GM12878 (cell line): ENCODE measurements at regions not wholly inside any gene's neighbourhood (a gene's known extent, or its start where the extent isn't known, plus 50 kb on each side); places are given as distances from the start of the nearest gene placed in this dataset.

Source experiments
- FOXM1 ChIP-seq: IDR thresholded peaks from 2 replicates; pipeline ENCODE4 v1.6.1; 2012; ENCODE audit warnings: low read depth, mild to moderate bottlenecking, inconsistent platforms, low read length, moderate library complexity
- LARP7 ChIP-seq: fragments of 450-650 bp; IDR thresholded peaks from 2 replicates; pipeline ENCODE4 v1.6.1; 2017; ENCODE audit warnings: mild to moderate bottlenecking
- SIN3A ChIP-seq: IDR thresholded peaks from 2 replicates; pipeline ENCODE4 v1.6.1; 2012; ENCODE audit warnings: low read depth, low read length, improper control_type of control experiment
- TF ChIP-seq, protein P1 (sequence below): fragments of 450-650 bp; formaldehyde crosslinking; IDR thresholded peaks from 2 replicates; pipeline ENCODE4 v1.4.0; 2020; ENCODE audit warnings: mild to moderate bottlenecking, moderate library complexity
- TF ChIP-seq, protein P2 (sequence below): IDR thresholded peaks from 2 replicates; pipeline ENCODE4 v1.6.1; 2012; ENCODE audit warnings: low read depth, low read length, improper control_type of control experiment
- TF ChIP-seq, protein P3 (sequence below): fragments of 450-650 bp; IDR thresholded peaks from 2 replicates; pipeline ENCODE4 v1.6.1; 2017; ENCODE audit warnings: mild to moderate bottlenecking, moderate library complexity
- TF ChIP-seq, protein P4 (sequence below): IDR thresholded peaks from 2 replicates; pipeline ENCODE4 v1.6.1; 2012; ENCODE audit warnings: mild to moderate bottlenecking, low read depth, low read length
- TF ChIP-seq, protein P5 (sequence below): fragments of 450-650 bp; formaldehyde crosslinking; IDR thresholded peaks from 2 replicates; pipeline ENCODE4 v1.4.0; 2022; ENCODE audit warnings: mild to moderate bottlenecking, moderate library complexity

- TF ChIP-seq, protein P1, sequence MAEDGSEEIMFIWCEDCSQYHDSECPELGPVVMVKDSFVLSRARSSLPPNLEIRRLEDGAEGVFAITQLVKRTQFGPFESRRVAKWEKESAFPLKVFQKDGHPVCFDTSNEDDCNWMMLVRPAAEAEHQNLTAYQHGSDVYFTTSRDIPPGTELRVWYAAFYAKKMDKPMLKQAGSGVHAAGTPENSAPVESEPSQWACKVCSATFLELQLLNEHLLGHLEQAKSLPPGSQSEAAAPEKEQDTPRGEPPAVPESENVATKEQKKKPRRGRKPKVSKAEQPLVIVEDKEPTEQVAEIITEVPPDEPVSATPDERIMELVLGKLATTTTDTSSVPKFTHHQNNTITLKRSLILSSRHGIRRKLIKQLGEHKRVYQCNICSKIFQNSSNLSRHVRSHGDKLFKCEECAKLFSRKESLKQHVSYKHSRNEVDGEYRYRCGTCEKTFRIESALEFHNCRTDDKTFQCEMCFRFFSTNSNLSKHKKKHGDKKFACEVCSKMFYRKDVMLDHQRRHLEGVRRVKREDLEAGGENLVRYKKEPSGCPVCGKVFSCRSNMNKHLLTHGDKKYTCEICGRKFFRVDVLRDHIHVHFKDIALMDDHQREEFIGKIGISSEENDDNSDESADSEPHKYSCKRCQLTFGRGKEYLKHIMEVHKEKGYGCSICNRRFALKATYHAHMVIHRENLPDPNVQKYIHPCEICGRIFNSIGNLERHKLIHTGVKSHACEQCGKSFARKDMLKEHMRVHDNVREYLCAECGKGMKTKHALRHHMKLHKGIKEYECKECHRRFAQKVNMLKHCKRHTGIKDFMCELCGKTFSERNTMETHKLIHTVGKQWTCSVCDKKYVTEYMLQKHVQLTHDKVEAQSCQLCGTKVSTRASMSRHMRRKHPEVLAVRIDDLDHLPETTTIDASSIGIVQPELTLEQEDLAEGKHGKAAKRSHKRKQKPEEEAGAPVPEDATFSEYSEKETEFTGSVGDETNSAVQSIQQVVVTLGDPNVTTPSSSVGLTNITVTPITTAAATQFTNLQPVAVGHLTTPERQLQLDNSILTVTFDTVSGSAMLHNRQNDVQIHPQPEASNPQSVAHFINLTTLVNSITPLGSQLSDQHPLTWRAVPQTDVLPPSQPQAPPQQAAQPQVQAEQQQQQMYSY = no peak
- TF ChIP-seq, protein P2, sequence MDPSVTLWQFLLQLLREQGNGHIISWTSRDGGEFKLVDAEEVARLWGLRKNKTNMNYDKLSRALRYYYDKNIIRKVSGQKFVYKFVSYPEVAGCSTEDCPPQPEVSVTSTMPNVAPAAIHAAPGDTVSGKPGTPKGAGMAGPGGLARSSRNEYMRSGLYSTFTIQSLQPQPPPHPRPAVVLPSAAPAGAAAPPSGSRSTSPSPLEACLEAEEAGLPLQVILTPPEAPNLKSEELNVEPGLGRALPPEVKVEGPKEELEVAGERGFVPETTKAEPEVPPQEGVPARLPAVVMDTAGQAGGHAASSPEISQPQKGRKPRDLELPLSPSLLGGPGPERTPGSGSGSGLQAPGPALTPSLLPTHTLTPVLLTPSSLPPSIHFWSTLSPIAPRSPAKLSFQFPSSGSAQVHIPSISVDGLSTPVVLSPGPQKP = no peak
- no peak for TF ChIP-seq SIN3A
- no peak for TF ChIP-seq LARP7
- TF ChIP-seq, protein P3, sequence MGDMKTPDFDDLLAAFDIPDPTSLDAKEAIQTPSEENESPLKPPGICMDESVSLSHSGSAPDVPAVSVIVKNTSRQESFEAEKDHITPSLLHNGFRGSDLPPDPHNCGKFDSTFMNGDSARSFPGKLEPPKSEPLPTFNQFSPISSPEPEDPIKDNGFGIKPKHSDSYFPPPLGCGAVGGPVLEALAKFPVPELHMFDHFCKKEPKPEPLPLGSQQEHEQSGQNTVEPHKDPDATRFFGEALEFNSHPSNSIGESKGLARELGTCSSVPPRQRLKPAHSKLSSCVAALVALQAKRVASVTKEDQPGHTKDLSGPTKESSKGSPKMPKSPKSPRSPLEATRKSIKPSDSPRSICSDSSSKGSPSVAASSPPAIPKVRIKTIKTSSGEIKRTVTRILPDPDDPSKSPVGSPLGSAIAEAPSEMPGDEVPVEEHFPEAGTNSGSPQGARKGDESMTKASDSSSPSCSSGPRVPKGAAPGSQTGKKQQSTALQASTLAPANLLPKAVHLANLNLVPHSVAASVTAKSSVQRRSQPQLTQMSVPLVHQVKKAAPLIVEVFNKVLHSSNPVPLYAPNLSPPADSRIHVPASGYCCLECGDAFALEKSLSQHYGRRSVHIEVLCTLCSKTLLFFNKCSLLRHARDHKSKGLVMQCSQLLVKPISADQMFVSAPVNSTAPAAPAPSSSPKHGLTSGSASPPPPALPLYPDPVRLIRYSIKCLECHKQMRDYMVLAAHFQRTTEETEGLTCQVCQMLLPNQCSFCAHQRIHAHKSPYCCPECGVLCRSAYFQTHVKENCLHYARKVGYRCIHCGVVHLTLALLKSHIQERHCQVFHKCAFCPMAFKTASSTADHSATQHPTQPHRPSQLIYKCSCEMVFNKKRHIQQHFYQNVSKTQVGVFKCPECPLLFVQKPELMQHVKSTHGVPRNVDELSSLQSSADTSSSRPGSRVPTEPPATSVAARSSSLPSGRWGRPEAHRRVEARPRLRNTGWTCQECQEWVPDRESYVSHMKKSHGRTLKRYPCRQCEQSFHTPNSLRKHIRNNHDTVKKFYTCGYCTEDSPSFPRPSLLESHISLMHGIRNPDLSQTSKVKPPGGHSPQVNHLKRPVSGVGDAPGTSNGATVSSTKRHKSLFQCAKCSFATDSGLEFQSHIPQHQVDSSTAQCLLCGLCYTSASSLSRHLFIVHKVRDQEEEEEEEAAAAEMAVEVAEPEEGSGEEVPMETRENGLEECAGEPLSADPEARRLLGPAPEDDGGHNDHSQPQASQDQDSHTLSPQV = no peak
- TF ChIP-seq, protein P4, sequence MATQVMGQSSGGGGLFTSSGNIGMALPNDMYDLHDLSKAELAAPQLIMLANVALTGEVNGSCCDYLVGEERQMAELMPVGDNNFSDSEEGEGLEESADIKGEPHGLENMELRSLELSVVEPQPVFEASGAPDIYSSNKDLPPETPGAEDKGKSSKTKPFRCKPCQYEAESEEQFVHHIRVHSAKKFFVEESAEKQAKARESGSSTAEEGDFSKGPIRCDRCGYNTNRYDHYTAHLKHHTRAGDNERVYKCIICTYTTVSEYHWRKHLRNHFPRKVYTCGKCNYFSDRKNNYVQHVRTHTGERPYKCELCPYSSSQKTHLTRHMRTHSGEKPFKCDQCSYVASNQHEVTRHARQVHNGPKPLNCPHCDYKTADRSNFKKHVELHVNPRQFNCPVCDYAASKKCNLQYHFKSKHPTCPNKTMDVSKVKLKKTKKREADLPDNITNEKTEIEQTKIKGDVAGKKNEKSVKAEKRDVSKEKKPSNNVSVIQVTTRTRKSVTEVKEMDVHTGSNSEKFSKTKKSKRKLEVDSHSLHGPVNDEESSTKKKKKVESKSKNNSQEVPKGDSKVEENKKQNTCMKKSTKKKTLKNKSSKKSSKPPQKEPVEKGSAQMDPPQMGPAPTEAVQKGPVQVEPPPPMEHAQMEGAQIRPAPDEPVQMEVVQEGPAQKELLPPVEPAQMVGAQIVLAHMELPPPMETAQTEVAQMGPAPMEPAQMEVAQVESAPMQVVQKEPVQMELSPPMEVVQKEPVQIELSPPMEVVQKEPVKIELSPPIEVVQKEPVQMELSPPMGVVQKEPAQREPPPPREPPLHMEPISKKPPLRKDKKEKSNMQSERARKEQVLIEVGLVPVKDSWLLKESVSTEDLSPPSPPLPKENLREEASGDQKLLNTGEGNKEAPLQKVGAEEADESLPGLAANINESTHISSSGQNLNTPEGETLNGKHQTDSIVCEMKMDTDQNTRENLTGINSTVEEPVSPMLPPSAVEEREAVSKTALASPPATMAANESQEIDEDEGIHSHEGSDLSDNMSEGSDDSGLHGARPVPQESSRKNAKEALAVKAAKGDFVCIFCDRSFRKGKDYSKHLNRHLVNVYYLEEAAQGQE = no peak
- TF ChIP-seq FOXM1 = no peak
- TF ChIP-seq, protein P5, sequence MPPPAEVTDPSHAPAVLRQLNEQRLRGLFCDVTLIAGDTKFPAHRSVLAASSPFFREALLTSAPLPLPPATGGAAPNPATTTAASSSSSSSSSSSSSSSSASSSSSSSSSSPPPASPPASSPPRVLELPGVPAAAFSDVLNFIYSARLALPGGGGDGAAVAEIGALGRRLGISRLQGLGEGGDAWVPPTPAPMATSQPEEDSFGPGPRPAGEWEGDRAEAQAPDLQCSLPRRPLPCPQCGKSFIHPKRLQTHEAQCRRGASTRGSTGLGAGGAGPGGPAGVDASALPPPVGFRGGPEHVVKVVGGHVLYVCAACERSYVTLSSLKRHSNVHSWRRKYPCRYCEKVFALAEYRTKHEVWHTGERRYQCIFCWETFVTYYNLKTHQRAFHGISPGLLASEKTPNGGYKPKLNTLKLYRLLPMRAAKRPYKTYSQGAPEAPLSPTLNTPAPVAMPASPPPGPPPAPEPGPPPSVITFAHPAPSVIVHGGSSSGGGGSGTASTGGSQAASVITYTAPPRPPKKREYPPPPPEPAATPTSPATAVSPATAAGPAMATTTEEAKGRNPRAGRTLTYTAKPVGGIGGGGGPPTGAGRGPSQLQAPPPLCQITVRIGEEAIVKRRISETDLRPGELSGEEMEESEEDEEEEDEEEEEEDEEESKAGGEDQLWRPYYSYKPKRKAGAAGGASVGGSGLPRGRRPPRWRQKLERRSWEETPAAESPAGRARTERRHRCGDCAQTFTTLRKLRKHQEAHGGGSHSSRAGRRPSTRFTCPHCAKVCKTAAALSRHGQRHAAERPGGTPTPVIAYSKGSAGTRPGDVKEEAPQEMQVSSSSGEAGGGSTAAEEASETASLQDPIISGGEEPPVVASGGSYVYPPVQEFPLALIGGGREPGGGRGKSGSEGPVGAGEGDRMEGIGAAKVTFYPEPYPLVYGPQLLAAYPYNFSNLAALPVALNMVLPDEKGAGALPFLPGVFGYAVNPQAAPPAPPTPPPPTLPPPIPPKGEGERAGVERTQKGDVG = no peak
These were observed 957.6 kb upstream of the SOX9 start (continued) for GRCh38 chr17:71163121-71163812.
